Activated T-helper 1 cell treated with anti-CD3 and anti-CD28 coated beads, Interleukin-12 subunit alpha, Interleukin-12 subunit beta, Interleukin-2, Interleukin-4 antibody, amounts not matched to agents 30 ng/mL and 10 ng/mL and 1 ng/mL, durations not matched to agents 14 hours and 24 hours and 36 hours (primary cell): ENCODE measurements at regions not wholly inside any gene's neighbourhood (a gene's known extent, or its start where the extent isn't known, plus 50 kb on each side); places are given as distances from the start of the nearest gene placed in this dataset.

Experiments
- DNase-seq: peaks from one replicate; pipeline ENCODE4 v3.0.0; 2021; ENCODE audit warnings: low spot score
- H3K27ac Mint-ChIP-seq: one replicate; pipeline ENCODE4 v1.8.0; 2021; ENCODE audit warnings: mild to moderate bottlenecking, mixed read lengths
- H3K27me3 Mint-ChIP-seq: one replicate; pipeline ENCODE4 v1.8.0; 2022; ENCODE audit warnings: mild to moderate bottlenecking, moderate library complexity, mixed read lengths; ENCODE audit not compliant: insufficient read depth
- H3K36me3 Mint-ChIP-seq: one replicate; pipeline ENCODE4 v1.8.0; 2021; ENCODE audit warnings: low read depth, mixed read lengths
- H3K4me1 Mint-ChIP-seq: one replicate; pipeline ENCODE4 v1.8.0; 2021; ENCODE audit warnings: low read depth, mixed read lengths
- H3K4me3 Mint-ChIP-seq: one replicate; pipeline ENCODE4 v1.8.0; 2021; ENCODE audit warnings: mild to moderate bottlenecking, moderate library complexity, mixed read lengths
- H3K9me3 Mint-ChIP-seq: one replicate; pipeline ENCODE4 v1.8.0; 2021; ENCODE audit warnings: mixed read lengths
- intact Hi-C: fragments of 100-400 bp; cut with micrococcal nuclease; formaldehyde crosslinking; loops from one replicate; pipeline ENCODE4 v1.15.1; 2024

- Mint-ChIP-seq H3K27me3 (no peaks in the 10 kb centered on the region), H3K4me1 (no peaks in the 10 kb centered on the region), H3K9me3 (peaks cover 4% of the 10 kb centered on the region), H3K27ac (no peak overlapping the region), H3K36me3 (no peaks in the 10 kb centered on the region), H3K4me3 (no peak overlapping the region)
- no peak for DNase-seq
- intact Hi-C loops, result no loop called here
These were observed 459.3 kb downstream of the MAT2B start for GRCh38 chr5:163964671-163965070.

GRCh38 chr5:163967268-163967667 is 461.8 kb downstream of the MAT2B start:
- no peaks in the 10 kb centered on the region for H3K4me1 Mint-ChIP-seq
- H3K27ac Mint-ChIP-seq, result no peak overlapping the region
- H3K27me3 Mint-ChIP-seq, result no peaks in the 10 kb centered on the region
- H3K36me3 Mint-ChIP-seq, result no peaks in the 10 kb centered on the region
- DNase-seq, result no peak
- H3K9me3 Mint-ChIP-seq, result peaks cover 6% of the 10 kb centered on the region
- intact Hi-C loops, result no loop called here
- no peak overlapping the region for H3K4me3 Mint-ChIP-seq

- H3K36me3 Mint-ChIP-seq, result no peaks in the 10 kb centered on the region
- no peak overlapping the region for H3K4me3 Mint-ChIP-seq
These were observed 463.2 kb downstream of the MAT2B start for GRCh38 chr5:163968651-163969050.

GRCh38 chr5:163976696-163977095 is 471.3 kb downstream of the MAT2B start:
- intact Hi-C loops, result no loop called here
- no peak overlapping the region for H3K4me3 Mint-ChIP-seq
- H3K9me3 Mint-ChIP-seq, result peaks cover 7% of the 10 kb centered on the region
- no peaks in the 10 kb centered on the region for H3K27me3 Mint-ChIP-seq
- H3K36me3 Mint-ChIP-seq, result no peaks in the 10 kb centered on the region
- DNase-seq, result no peak
- no peaks in the 10 kb centered on the region for H3K4me1 Mint-ChIP-seq
- H3K27ac Mint-ChIP-seq, result no peak overlapping the region

More at GRCh38 chr5:163968651-163969050, 463.2 kb downstream of the MAT2B start:
- intact Hi-C loops, result no loop called here
- H3K9me3 Mint-ChIP-seq, result peaks cover 3% of the 10 kb centered on the region
- DNase-seq, result no peak
- no peaks in the 10 kb centered on the region for H3K4me1 Mint-ChIP-seq
- H3K27me3 Mint-ChIP-seq, result no peaks in the 10 kb centered on the region
- H3K27ac Mint-ChIP-seq, result no peak overlapping the region

GRCh38 chr5:163978897-163979296 is 473.5 kb downstream of the MAT2B start:
- H3K36me3 Mint-ChIP-seq, result no peaks in the 10 kb centered on the region
- no peak overlapping the region for H3K27ac Mint-ChIP-seq
- no peaks in the 10 kb centered on the region for H3K4me1 Mint-ChIP-seq
- H3K4me3 Mint-ChIP-seq, result no peak overlapping the region
- DNase-seq, result no peak
- intact Hi-C loops, result no loop called here
- H3K27me3 Mint-ChIP-seq, result no peaks in the 10 kb centered on the region
- H3K9me3 Mint-ChIP-seq, result peaks cover 9% of the 10 kb centered on the region

GRCh38 chr5:163988566-163988965 is 483.1 kb downstream of the MAT2B start:
- intact Hi-C loops, result no loop called here
- Mint-ChIP-seq H3K36me3 (no peaks in the 10 kb centered on the region), H3K9me3 (peaks cover 6% of the 10 kb centered on the region), H3K4me1 (no peaks in the 10 kb centered on the region), H3K27me3 (no peaks in the 10 kb centered on the region), H3K4me3 (no peak overlapping the region), H3K27ac (no peak overlapping the region)
- DNase-seq, result no peak

- no peaks in the 10 kb centered on the region for H3K27me3 Mint-ChIP-seq
- H3K9me3 Mint-ChIP-seq, result peaks cover 3% of the 10 kb centered on the region
- no peak overlapping the region for H3K27ac Mint-ChIP-seq
- intact Hi-C loops, result no loop called here
- no peaks in the 10 kb centered on the region for H3K4me1 Mint-ChIP-seq
- H3K4me3 Mint-ChIP-seq, result no peak overlapping the region
- DNase-seq, result no peak
- H3K36me3 Mint-ChIP-seq, result no peaks in the 10 kb centered on the region
These were observed 487.7 kb downstream of the MAT2B start for GRCh38 chr5:163993126-163993525.

- intact Hi-C loops, result no loop called here
- Mint-ChIP-seq H3K9me3 (peaks cover 3% of the 10 kb centered on the region), H3K4me1 (no peaks in the 10 kb centered on the region), H3K4me3 (no peak overlapping the region), H3K36me3 (no peaks in the 10 kb centered on the region), H3K27ac (no peak overlapping the region), H3K27me3 (no peaks in the 10 kb centered on the region)
- no peak for DNase-seq
These were observed 489.8 kb downstream of the MAT2B start for GRCh38 chr5:163995206-163995605.

- intact Hi-C loops, result no loop called here
- H3K4me1 Mint-ChIP-seq, result no peaks in the 10 kb centered on the region
- no peaks in the 10 kb centered on the region for H3K27me3 Mint-ChIP-seq
- peaks cover 3% of the 10 kb centered on the region for H3K9me3 Mint-ChIP-seq
- H3K4me3 Mint-ChIP-seq, result no peak overlapping the region
- H3K36me3 Mint-ChIP-seq, result no peaks in the 10 kb centered on the region
- H3K27ac Mint-ChIP-seq, result no peak overlapping the region
- DNase-seq, result no peak
These were observed 492.5 kb downstream of the MAT2B start for GRCh38 chr5:163997965-163998364.

GRCh38 chr5:164000241-164000640 is 494.8 kb downstream of the MAT2B start:
- Mint-ChIP-seq H3K9me3 (peaks cover 3% of the 10 kb centered on the region), H3K27ac (no peak overlapping the region), H3K27me3 (no peaks in the 10 kb centered on the region), H3K4me1 (no peaks in the 10 kb centered on the region), H3K36me3 (no peaks in the 10 kb centered on the region), H3K4me3 (no peak overlapping the region)
- no peak for DNase-seq
- intact Hi-C loops, result no loop called here

- no peaks in the 10 kb centered on the region for H3K27me3 Mint-ChIP-seq
- no peaks in the 10 kb centered on the region for H3K36me3 Mint-ChIP-seq
- no peak overlapping the region for H3K27ac Mint-ChIP-seq
- no peak overlapping the region for H3K4me3 Mint-ChIP-seq
- no peak for DNase-seq
- no peaks in the 10 kb centered on the region for H3K4me1 Mint-ChIP-seq
- peaks cover 3% of the 10 kb centered on the region for H3K9me3 Mint-ChIP-seq
- intact Hi-C loops, result no loop called here
These were observed 495.4 kb downstream of the MAT2B start for GRCh38 chr5:164000819-164001218.

GRCh38 chr5:164002214-164002613 is 496.8 kb downstream of the MAT2B start:
- no peaks in the 10 kb centered on the region for H3K27me3 Mint-ChIP-seq
- H3K36me3 Mint-ChIP-seq, result no peaks in the 10 kb centered on the region
- H3K4me1 Mint-ChIP-seq, result no peaks in the 10 kb centered on the region

GRCh38 chr5:164002628-164003027 is 497.2 kb downstream of the MAT2B start:
- H3K4me3 Mint-ChIP-seq, result no peak overlapping the region
- DNase-seq, result no peak
- no peak overlapping the region for H3K27ac Mint-ChIP-seq
- no peaks in the 10 kb centered on the region for H3K36me3 Mint-ChIP-seq
- no peaks in the 10 kb centered on the region for H3K9me3 Mint-ChIP-seq
- intact Hi-C loops, result no loop called here
- no peaks in the 10 kb centered on the region for H3K27me3 Mint-ChIP-seq
- no peaks in the 10 kb centered on the region for H3K4me1 Mint-ChIP-seq

More at GRCh38 chr5:164002214-164002613, 496.8 kb downstream of the MAT2B start:
- H3K4me3 Mint-ChIP-seq, result no peak overlapping the region
- no peak for DNase-seq
- H3K9me3 Mint-ChIP-seq, result no peaks in the 10 kb centered on the region
- intact Hi-C loops, result no loop called here
- H3K27ac Mint-ChIP-seq, result no peak overlapping the region

GRCh38 chr5:164005071-164005470 is 499.7 kb downstream of the MAT2B start:
- Mint-ChIP-seq H3K27me3 (no peaks in the 10 kb centered on the region), H3K36me3 (no peaks in the 10 kb centered on the region), H3K9me3 (no peaks in the 10 kb centered on the region), H3K27ac (no peak overlapping the region), H3K4me1 (no peaks in the 10 kb centered on the region), H3K4me3 (no peak overlapping the region)
- DNase-seq, result no peak
- intact Hi-C loops, result no loop called here
